ENCODE measurements at regions not wholly inside any gene's neighbourhood (a gene's known extent, or its start where the extent isn't known, plus 50 kb on each side); places are given as distances from the start of the nearest gene placed in this dataset.

GRCh38 chr3:115270849-115271248 lies 123.8 kb upstream of the ZBTB20 start:
- Histone ChIP-seq H3K27ac (no peak overlapping the region), H3K4me1 (ENCODE audit: low read depth, poor library complexity, severe bottlenecking) (no peaks in the 10 kb centered on the region), H3K4me2 (no peak overlapping the region), H3K9ac (no peak overlapping the region), H4K20me1 (ENCODE audit: insufficient read depth) (no peaks in the 10 kb centered on the region), H3K79me2 (ENCODE audit: insufficient read depth, low read depth) (no peaks in the 10 kb centered on the region), H3K36me3 (ENCODE audit: insufficient read depth) (no peaks in the 10 kb centered on the region), H3K4me3 (IDR thresholded peaks at IDR 0.05; ENCODE audit: insufficient read depth, low read depth, low read length) (no peak overlapping the region), H2AFZ (ENCODE audit: low read depth) (no peak overlapping the region), H3K27me3 (ENCODE audit: insufficient read depth, low read depth) (no peaks in the 10 kb centered on the region)
- no peak for TF ChIP-seq CTCF (conservative IDR thresholded peaks at IDR 0.05; ENCODE audit: low read depth, low read length)

GRCh38 chr3:115272036-115272824 lies 125.1 kb upstream of the ZBTB20 start:
- no peaks in the 10 kb centered on the region for H3K79me2 ChIP-seq (ENCODE audit: insufficient read depth, low read depth)
- TF ChIP-seq CTCF (conservative IDR thresholded peaks at IDR 0.05; ENCODE audit: low read depth, low read length), result no peak
- H4K20me1 ChIP-seq (ENCODE audit: insufficient read depth), result no peaks in the 10 kb centered on the region
- no peak overlapping the region for H2AFZ ChIP-seq (ENCODE audit: low read depth)
- no peaks in the 10 kb centered on the region for H3K36me3 ChIP-seq (ENCODE audit: insufficient read depth)
- no peaks in the 10 kb centered on the region for H3K4me1 ChIP-seq (ENCODE audit: low read depth, poor library complexity, severe bottlenecking)
- H3K4me2 ChIP-seq, result no peak overlapping the region
- H3K4me3 ChIP-seq (IDR thresholded peaks at IDR 0.05; ENCODE audit: insufficient read depth, low read depth, low read length), result no peak overlapping the region
- H3K27me3 ChIP-seq (ENCODE audit: insufficient read depth, low read depth), result no peaks in the 10 kb centered on the region
- H3K27ac ChIP-seq, result no peak overlapping the region
- H3K9ac ChIP-seq, result no peak overlapping the region

DNA sequence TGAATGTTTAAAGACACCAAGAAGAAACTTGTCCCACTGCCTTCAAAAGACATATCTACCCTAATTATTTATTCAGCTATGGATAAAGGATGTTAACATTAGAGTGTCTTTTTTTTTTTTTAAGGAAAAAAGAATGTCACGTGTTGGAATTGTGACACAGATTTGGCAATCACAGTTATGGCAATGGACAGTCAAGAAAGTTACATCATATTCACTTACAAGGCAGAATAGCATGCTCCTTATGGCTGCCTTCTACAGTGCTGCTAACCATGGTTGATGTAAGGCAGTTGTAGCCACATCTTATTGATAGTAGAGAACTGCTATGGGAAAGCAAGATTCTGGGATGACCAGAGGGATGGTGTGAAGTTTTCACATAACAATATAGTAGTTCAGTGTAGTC lies 128.8 kb upstream of the ZBTB20 start:
- H3K36me3 ChIP-seq (ENCODE audit: insufficient read depth), result no peaks in the 10 kb centered on the region
- no peak overlapping the region for H3K9ac ChIP-seq
- no peak overlapping the region for H3K4me3 ChIP-seq (IDR thresholded peaks at IDR 0.05; ENCODE audit: insufficient read depth, low read depth, low read length)
- no peak overlapping the region for H2AFZ ChIP-seq (ENCODE audit: low read depth)
- no peaks in the 10 kb centered on the region for H3K79me2 ChIP-seq (ENCODE audit: insufficient read depth, low read depth)
- H3K27me3 ChIP-seq (ENCODE audit: insufficient read depth, low read depth), result no peaks in the 10 kb centered on the region
- H3K4me1 ChIP-seq (ENCODE audit: low read depth, poor library complexity, severe bottlenecking), result peaks cover 2% of the 10 kb centered on the region
- no peak for TF ChIP-seq CTCF (conservative IDR thresholded peaks at IDR 0.05; ENCODE audit: low read depth, low read length)
- H4K20me1 ChIP-seq (ENCODE audit: insufficient read depth), result no peaks in the 10 kb centered on the region; the same call in 1 of the 2 replicates
- no peak overlapping the region for H3K4me2 ChIP-seq
- no peak overlapping the region for H3K27ac ChIP-seq

GRCh38 chr3:115279939-115280338 lies 132.9 kb upstream of the ZBTB20 start:
- Histone ChIP-seq H3K79me2 (ENCODE audit: insufficient read depth, low read depth) (no peaks in the 10 kb centered on the region), H4K20me1 (ENCODE audit: insufficient read depth) (no peaks in the 10 kb centered on the region; the same call in 1 of the 2 replicates), H3K9ac (no peak overlapping the region), H3K4me1 (ENCODE audit: low read depth, poor library complexity, severe bottlenecking) (peaks cover 13% of the 10 kb centered on the region), H3K27ac (no peak overlapping the region), H3K4me3 (IDR thresholded peaks at IDR 0.05; ENCODE audit: insufficient read depth, low read depth, low read length) (no peak overlapping the region), H3K27me3 (ENCODE audit: insufficient read depth, low read depth) (no peaks in the 10 kb centered on the region), H3K4me2 (no peak overlapping the region), H2AFZ (ENCODE audit: low read depth) (no peak overlapping the region), H3K36me3 (ENCODE audit: insufficient read depth) (no peaks in the 10 kb centered on the region)
- TF ChIP-seq CTCF (conservative IDR thresholded peaks at IDR 0.05; ENCODE audit: low read depth, low read length), result no peak
